GM23338 (cell line): ENCODE measurements at regions not wholly inside any gene's neighbourhood (a gene's known extent, or its start where the extent isn't known, plus 50 kb on each side); places are given as distances from the start of the nearest gene placed in this dataset.

ENCODE experiments used
- CREB1 ChIP-seq: fragments of 250-450 bp; sonication (Bioruptor Pico); IDR thresholded peaks from 2 replicates; pipeline ENCODE4 v1.5.0; 2020; ENCODE audit warnings: low read depth, mild to moderate bottlenecking, moderate library complexity
- CTCF ChIP-seq, 2 experiments: fragments of 200-600 bp in 1 of 2; sonication (generic) in 1 of 2; conservative IDR thresholded peaks; 2 replicates each; pipeline versions ENCODE4 v1.5.1 to v1.6.1; 2016 to 2017; ENCODE audit warnings: antibody characterized with exemption in 2 of 2, low read depth in 2 of 2, mild to moderate bottlenecking in 2 of 2, moderate library complexity in 1 of 2
- ETS1 ChIP-seq: IDR thresholded peaks from 2 replicates; pipeline ENCODE4 v1.6.1; 2016; ENCODE audit warnings: antibody characterized with exemption
- EZH2 ChIP-seq: fragments of 200-600 bp; sonication (generic); IDR thresholded peaks from one replicate; pipeline ENCODE4 v1.8.0; 2017; ENCODE audit warnings: antibody characterized with exemption, mild to moderate bottlenecking, low read depth; ENCODE audit not compliant: unreplicated experiment
- EZH2phosphoT487 ChIP-seq: fragments of 200-600 bp; sonication (generic); IDR thresholded peaks from one replicate; pipeline ENCODE4 v1.8.1; 2018; ENCODE audit warnings: antibody characterized with exemption; ENCODE audit not compliant: unreplicated experiment
- JUNB ChIP-seq: IDR thresholded peaks from one replicate; pipeline ENCODE4 v1.6.1; 2016; ENCODE audit warnings: antibody characterized with exemption; ENCODE audit not compliant: unreplicated experiment
- NANOG ChIP-seq: IDR thresholded peaks from 2 replicates; pipeline ENCODE4 v1.6.1; 2016; ENCODE audit warnings: antibody characterized with exemption, borderline replicate concordance
- POLR2AphosphoS5 ChIP-seq: IDR thresholded peaks from 2 replicates; pipeline ENCODE4 v1.6.1; 2016; ENCODE audit warnings: antibody characterized with exemption, low read depth
- REST ChIP-seq: IDR thresholded peaks from one replicate; pipeline ENCODE4 v1.6.1; 2018; ENCODE audit warnings: antibody characterized with exemption; ENCODE audit not compliant: unreplicated experiment
- STAT1 ChIP-seq: IDR thresholded peaks from one replicate; pipeline ENCODE4 v1.6.1; 2016; ENCODE audit warnings: antibody characterized with exemption; ENCODE audit not compliant: unreplicated experiment
- ZNF114 ChIP-seq: fragments of 250-450 bp; sonication (Bioruptor Pico); IDR thresholded peaks from 2 replicates; pipeline ENCODE4 v1.5.0; 2020; ENCODE audit warnings: mild to moderate bottlenecking, moderate library complexity
- ZNF331 ChIP-seq: fragments of 250-450 bp; sonication (Bioruptor Pico); IDR thresholded peaks from 2 replicates; pipeline ENCODE4 v1.5.0; 2020; ENCODE audit warnings: low read depth, mild to moderate bottlenecking, moderate library complexity
- ZNF462 ChIP-seq: fragments of 250-450 bp; sonication (Bioruptor Pico); IDR thresholded peaks from 2 replicates; pipeline ENCODE4 v1.5.0; 2020; ENCODE audit warnings: mild to moderate bottlenecking, moderate library complexity

- no peak for TF ChIP-seq EZH2
- TF ChIP-seq JUNB: no peak
- TF ChIP-seq CTCF (conservative IDR thresholded peaks at IDR 0.05; ENCODE audit: low read depth in 2 of 2): no peak
- TF ChIP-seq ZNF331 (CRISPR knock-in tag): no peak
- no peak for TF ChIP-seq EZH2phosphoT487
- no peak for TF ChIP-seq CREB1 (CRISPR knock-in tag)
- TF ChIP-seq REST: no peak
- no peak for TF ChIP-seq POLR2AphosphoS5
- TF ChIP-seq ETS1: no peak
- TF ChIP-seq ZNF114: no peak
- TF ChIP-seq ZNF462: no peak
- no peak for TF ChIP-seq STAT1
- no peak for TF ChIP-seq NANOG
These were observed 50.1 kb upstream of the KCNH7 start for GRCh38 chr2:162888652-162889051.
